ENCODE measurements at regions not wholly inside any gene's neighbourhood (a gene's known extent, or its start where the extent isn't known, plus 50 kb on each side); places are given as distances from the start of the nearest gene placed in this dataset.

DNA sequence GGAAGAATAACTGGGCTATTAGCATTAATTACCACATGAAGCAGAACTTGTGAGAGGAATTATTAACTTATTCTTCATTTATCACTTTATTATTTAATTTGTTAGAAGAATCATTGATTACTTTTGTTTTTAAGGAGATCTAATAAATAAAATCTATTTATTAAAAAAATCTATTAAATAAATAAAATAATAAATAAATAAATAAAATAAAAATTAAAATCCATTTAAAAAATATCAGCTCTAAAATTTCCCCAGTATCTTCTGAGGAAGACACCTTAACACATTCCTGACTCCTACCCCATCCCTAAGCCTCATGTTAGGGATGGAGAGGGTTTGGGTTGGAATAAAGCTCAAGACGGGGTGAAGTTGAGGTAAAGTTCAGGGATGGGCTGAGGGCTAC is 231.4 kb downstream of the CLIC5 start:
- Histone ChIP-seq H3K9me2 (replicated peaks; ENCODE audit: insufficient read depth, low read length) (no peaks in the 10 kb centered on the region), H3K9ac (ENCODE audit: low read length) (no peak overlapping the region), H3K27ac (ENCODE audit: low read length) (no peak overlapping the region), H3K9me3 (ENCODE audit: low read length) (no peaks in the 10 kb centered on the region), H3K79me2 (ENCODE audit: low read length) (no peaks in the 10 kb centered on the region), H3K4me3 (ENCODE audit: low read length) (no peak overlapping the region), H3K4me2 (ENCODE audit: low read depth, low read length, poor library complexity, severe bottlenecking) (no peak overlapping the region), H3K27me3 (ENCODE audit: low read length) (no peaks in the 10 kb centered on the region), H3K4me1 (ENCODE audit: low read length) (no peaks in the 10 kb centered on the region), H3K36me3 (ENCODE audit: insufficient read depth, low read length) (no peaks in the 10 kb centered on the region), H2AFZ (ENCODE audit: low read length) (no peak overlapping the region), H4K20me1 (ENCODE audit: insufficient read depth, low read depth, low read length) (no peaks in the 10 kb centered on the region)
- DNase-seq: no peak

GRCh38 chr6:45783716-45784115 is 231.9 kb downstream of the CLIC5 start:
- Histone ChIP-seq H3K27ac (ENCODE audit: low read length) (no peak overlapping the region), H3K27me3 (ENCODE audit: low read length) (no peaks in the 10 kb centered on the region), H3K9ac (ENCODE audit: low read length) (no peak overlapping the region), H3K36me3 (ENCODE audit: insufficient read depth, low read length) (no peaks in the 10 kb centered on the region), H3K4me3 (ENCODE audit: low read length) (no peak overlapping the region), H3K4me2 (ENCODE audit: low read depth, low read length, poor library complexity, severe bottlenecking) (no peak overlapping the region), H3K9me2 (replicated peaks; ENCODE audit: insufficient read depth, low read length) (no peaks in the 10 kb centered on the region), H3K79me2 (ENCODE audit: low read length) (no peaks in the 10 kb centered on the region), H2AFZ (ENCODE audit: low read length) (no peak overlapping the region), H4K20me1 (ENCODE audit: insufficient read depth, low read depth, low read length) (no peaks in the 10 kb centered on the region), H3K9me3 (ENCODE audit: low read length) (no peaks in the 10 kb centered on the region), H3K4me1 (ENCODE audit: low read length) (no peaks in the 10 kb centered on the region)
- DNase-seq: no peak

DNA sequence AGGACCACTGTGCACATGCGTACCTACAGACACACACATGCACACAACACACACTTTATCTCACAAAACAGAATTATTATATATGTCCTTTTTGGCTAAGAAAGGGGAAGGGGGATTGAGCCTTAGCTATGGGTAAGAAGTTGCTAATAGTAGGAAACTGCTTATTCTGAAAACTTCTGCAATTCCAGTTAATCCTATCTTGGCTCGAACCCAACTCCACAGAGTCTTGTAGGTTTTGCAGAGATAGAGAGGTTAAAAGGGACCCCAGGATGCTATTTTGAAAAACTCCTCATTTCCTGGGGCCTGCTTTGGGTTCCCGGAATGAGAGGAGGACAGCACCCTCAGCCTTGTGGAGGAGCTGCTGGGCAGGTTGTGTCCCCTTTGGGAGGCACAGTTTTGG is 233.8 kb downstream of the CLIC5 start:
- Histone ChIP-seq H2AFZ (ENCODE audit: low read length) (no peak overlapping the region), H3K4me3 (ENCODE audit: low read length) (no peak overlapping the region), H3K4me1 (ENCODE audit: low read length) (no peaks in the 10 kb centered on the region), H3K9me2 (replicated peaks; ENCODE audit: insufficient read depth, low read length) (no peaks in the 10 kb centered on the region), H3K4me2 (ENCODE audit: low read depth, low read length, poor library complexity, severe bottlenecking) (no peak overlapping the region), H3K36me3 (ENCODE audit: insufficient read depth, low read length) (no peaks in the 10 kb centered on the region), H3K79me2 (ENCODE audit: low read length) (no peaks in the 10 kb centered on the region), H3K27ac (ENCODE audit: low read length) (no peak overlapping the region), H3K9ac (ENCODE audit: low read length) (no peak overlapping the region), H3K27me3 (ENCODE audit: low read length) (no peaks in the 10 kb centered on the region), H4K20me1 (ENCODE audit: insufficient read depth, low read depth, low read length) (no peaks in the 10 kb centered on the region), H3K9me3 (ENCODE audit: low read length) (no peaks in the 10 kb centered on the region)
- DNase-seq: no peak

GRCh38 chr6:45780523-45780922 is 235.1 kb downstream of the CLIC5 start:
- Histone ChIP-seq H3K4me3 (ENCODE audit: low read length) (no peak overlapping the region), H3K4me2 (ENCODE audit: low read depth, low read length, poor library complexity, severe bottlenecking) (no peak overlapping the region), H2AFZ (ENCODE audit: low read length) (no peak overlapping the region), H3K27me3 (ENCODE audit: low read length) (no peaks in the 10 kb centered on the region), H3K79me2 (ENCODE audit: low read length) (no peaks in the 10 kb centered on the region), H3K9ac (ENCODE audit: low read length) (no peak overlapping the region), H4K20me1 (ENCODE audit: insufficient read depth, low read depth, low read length) (no peaks in the 10 kb centered on the region), H3K9me2 (replicated peaks; ENCODE audit: insufficient read depth, low read length) (no peaks in the 10 kb centered on the region), H3K9me3 (ENCODE audit: low read length) (no peaks in the 10 kb centered on the region), H3K36me3 (ENCODE audit: insufficient read depth, low read length) (no peaks in the 10 kb centered on the region), H3K4me1 (ENCODE audit: low read length) (no peaks in the 10 kb centered on the region), H3K27ac (ENCODE audit: low read length) (no peak overlapping the region)
- DNase-seq: no peak

GRCh38 chr6:45775026-45775697 is 240.5 kb downstream of the CLIC5 start:
- Histone ChIP-seq H3K9me2 (replicated peaks; ENCODE audit: insufficient read depth, low read length) (no peaks in the 10 kb centered on the region), H3K4me3 (ENCODE audit: low read length) (no peak overlapping the region), H4K20me1 (ENCODE audit: insufficient read depth, low read depth, low read length) (no peaks in the 10 kb centered on the region), H3K9ac (ENCODE audit: low read length) (no peak overlapping the region), H3K79me2 (ENCODE audit: low read length) (no peaks in the 10 kb centered on the region), H3K9me3 (ENCODE audit: low read length) (no peaks in the 10 kb centered on the region), H3K4me1 (ENCODE audit: low read length) (no peaks in the 10 kb centered on the region), H3K4me2 (ENCODE audit: low read depth, low read length, poor library complexity, severe bottlenecking) (no peak overlapping the region), H3K36me3 (ENCODE audit: insufficient read depth, low read length) (no peaks in the 10 kb centered on the region), H2AFZ (ENCODE audit: low read length) (no peak overlapping the region), H3K27ac (ENCODE audit: low read length) (no peak overlapping the region), H3K27me3 (ENCODE audit: low read length) (no peaks in the 10 kb centered on the region)
- DNase-seq: no peak

GRCh38 chr6:45773906-45774305 is 241.8 kb downstream of the CLIC5 start:
- Histone ChIP-seq H3K27ac (ENCODE audit: low read length) (no peak overlapping the region), H3K79me2 (ENCODE audit: low read length) (no peaks in the 10 kb centered on the region), H3K4me1 (ENCODE audit: low read length) (no peaks in the 10 kb centered on the region), H2AFZ (ENCODE audit: low read length) (no peak overlapping the region), H3K9me3 (ENCODE audit: low read length) (no peaks in the 10 kb centered on the region), H4K20me1 (ENCODE audit: insufficient read depth, low read depth, low read length) (no peaks in the 10 kb centered on the region), H3K9ac (ENCODE audit: low read length) (no peak overlapping the region), H3K4me3 (ENCODE audit: low read length) (no peak overlapping the region), H3K36me3 (ENCODE audit: insufficient read depth, low read length) (no peaks in the 10 kb centered on the region), H3K4me2 (ENCODE audit: low read depth, low read length, poor library complexity, severe bottlenecking) (no peak overlapping the region), H3K27me3 (ENCODE audit: low read length) (no peaks in the 10 kb centered on the region), H3K9me2 (replicated peaks; ENCODE audit: insufficient read depth, low read length) (no peaks in the 10 kb centered on the region)
- no peak for DNase-seq

- Histone ChIP-seq H4K20me1 (ENCODE audit: insufficient read depth, low read depth, low read length) (no peaks in the 10 kb centered on the region), H3K27ac (ENCODE audit: low read length) (no peak overlapping the region), H3K36me3 (ENCODE audit: insufficient read depth, low read length) (no peaks in the 10 kb centered on the region), H3K4me3 (ENCODE audit: low read length) (no peak overlapping the region), H3K4me1 (ENCODE audit: low read length) (no peaks in the 10 kb centered on the region), H3K9me3 (ENCODE audit: low read length) (no peaks in the 10 kb centered on the region), H3K79me2 (ENCODE audit: low read length) (no peaks in the 10 kb centered on the region), H3K9me2 (replicated peaks; ENCODE audit: insufficient read depth, low read length) (no peaks in the 10 kb centered on the region), H3K4me2 (ENCODE audit: low read depth, low read length, poor library complexity, severe bottlenecking) (no peak overlapping the region), H3K27me3 (ENCODE audit: low read length) (no peaks in the 10 kb centered on the region), H3K9ac (ENCODE audit: low read length) (no peak overlapping the region), H2AFZ (ENCODE audit: low read length) (no peak overlapping the region)
- no peak for DNase-seq
Observed at GRCh38 chr6:45772886-45773495, 242.7 kb downstream of the CLIC5 start.

GRCh38 chr6:45772051-45772450 is 243.6 kb downstream of the CLIC5 start:
- Histone ChIP-seq H3K79me2 (ENCODE audit: low read length) (no peaks in the 10 kb centered on the region), H3K36me3 (ENCODE audit: insufficient read depth, low read length) (no peaks in the 10 kb centered on the region), H4K20me1 (ENCODE audit: insufficient read depth, low read depth, low read length) (no peaks in the 10 kb centered on the region), H3K4me3 (ENCODE audit: low read length) (no peak overlapping the region), H3K9me3 (ENCODE audit: low read length) (no peaks in the 10 kb centered on the region), H3K27ac (ENCODE audit: low read length) (no peak overlapping the region), H2AFZ (ENCODE audit: low read length) (no peak overlapping the region), H3K27me3 (ENCODE audit: low read length) (no peaks in the 10 kb centered on the region), H3K9ac (ENCODE audit: low read length) (no peak overlapping the region), H3K4me2 (ENCODE audit: low read depth, low read length, poor library complexity, severe bottlenecking) (no peak overlapping the region), H3K9me2 (replicated peaks; ENCODE audit: insufficient read depth, low read length) (no peaks in the 10 kb centered on the region), H3K4me1 (ENCODE audit: low read length) (no peaks in the 10 kb centered on the region)
- DNase-seq: no peak

All from Karpas-422 (cell line).